Bronchial epithelial cell (primary cell): ENCODE measurements at regions not wholly inside any gene's neighbourhood (a gene's known extent, or its start where the extent isn't known, plus 50 kb on each side); places are given as distances from the start of the nearest gene placed in this dataset.

ENCODE experiments used
- DNase-seq: peaks from one replicate; pipeline ENCODE4 v3.0.0-alpha.2; 2010; ENCODE audit warnings: low read depth
- FAIRE-seq: peaks from 2 replicates; lab custom pipeline; 2011; peaks lifted over from hg19 to GRCh38; lab: Jason Lieb, UNC
- H3K27me3 ChIP-seq: 2 replicates; pipeline ENCODE4 v1.5.1; 2011; ENCODE audit warnings: low read length; ENCODE audit not compliant: control insufficient read depth, insufficient read depth
- H3K36me3 ChIP-seq: 2 replicates; pipeline ENCODE4 v1.5.1; 2011; ENCODE audit warnings: low read length; ENCODE audit not compliant: control insufficient read depth, insufficient read depth
- H3K4me3 ChIP-seq: 2 replicates; pipeline ENCODE4 v1.5.1; 2011; ENCODE audit warnings: mild to moderate bottlenecking, low read depth, low read length, control low read depth
- CTCF ChIP-seq: IDR thresholded peaks from 2 replicates; pipeline ENCODE4 v1.5.1; 2011; ENCODE audit warnings: mild to moderate bottlenecking, moderate library complexity, low read length, control low read depth, inconsistent platforms; ENCODE audit not compliant: insufficient read depth, severe bottlenecking

GRCh38 chr1:115413208-115413607 is 75.2 kb upstream of the NGF start:
- FAIRE-seq (no peak), DNase-seq (no peak)
- Histone ChIP-seq H3K4me3 (no peak overlapping the region), H3K36me3 (no peaks in the 10 kb centered on the region), H3K27me3 (no peaks in the 10 kb centered on the region)
- no peak for TF ChIP-seq CTCF

- H3K36me3 ChIP-seq, result no peaks in the 10 kb centered on the region
- H3K4me3 ChIP-seq, result no peak overlapping the region
- no peaks in the 10 kb centered on the region for H3K27me3 ChIP-seq
- TF ChIP-seq CTCF, result no peak
- FAIRE-seq (no peak), DNase-seq (no peak)
Observed at GRCh38 chr1:115412733-115413132, 74.7 kb upstream of the NGF start.

- no peak for FAIRE-seq
- no peaks in the 10 kb centered on the region for H3K27me3 ChIP-seq
- no peak for TF ChIP-seq CTCF
- DNase-seq, result peak; percentile 63
- no peak overlapping the region for H3K4me3 ChIP-seq
- H3K36me3 ChIP-seq, result no peaks in the 10 kb centered on the region
Observed at GRCh38 chr1:115412286-115412685, 74.2 kb upstream of the NGF start.

- H3K27me3 ChIP-seq, result no peaks in the 10 kb centered on the region
- no peaks in the 10 kb centered on the region for H3K36me3 ChIP-seq
- FAIRE-seq (peak; percentile 89), DNase-seq (peak; percentile 98)
- no peak overlapping the region for H3K4me3 ChIP-seq
- TF ChIP-seq CTCF, result no peak
Observed at GRCh38 chr1:115411371-115412063, 73.5 kb upstream of the NGF start.

- no peaks in the 10 kb centered on the region for H3K36me3 ChIP-seq
- FAIRE-seq (no peak), DNase-seq (no peak)
- no peak for TF ChIP-seq CTCF
- H3K27me3 ChIP-seq, result no peaks in the 10 kb centered on the region
- no peak overlapping the region for H3K4me3 ChIP-seq
Observed at GRCh38 chr1:115409094-115410015, 71.3 kb upstream of the NGF start.
